ENCODE measurements at regions not wholly inside any gene's neighbourhood (a gene's known extent, or its start where the extent isn't known, plus 50 kb on each side); places are given as distances from the start of the nearest gene placed in this dataset.

DNA sequence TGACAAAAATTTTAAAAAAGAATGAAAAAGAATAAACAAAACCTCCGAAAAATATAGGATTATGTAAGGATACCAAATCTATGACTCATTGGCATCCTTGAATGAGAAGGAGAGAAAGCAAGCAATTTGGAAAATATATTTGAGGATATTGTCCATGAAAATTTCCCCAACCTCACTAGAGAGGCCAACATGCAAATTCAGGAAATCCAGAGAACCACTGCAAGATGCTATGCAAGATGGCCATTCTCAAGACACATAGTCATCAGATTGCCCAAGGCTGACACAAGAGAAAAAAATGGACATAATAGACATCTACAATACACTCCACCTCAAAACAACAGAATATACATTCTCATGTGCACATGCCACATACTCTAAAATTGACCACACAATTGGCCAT, 135.9 kb upstream of the SPANXB1 start:
- in situ Hi-C loops (cut with HindIII; ENCODE audit: low pct_unique_long_range_greater_than_20kb, low sequenced_read_pairs) (no loop called here), intact Hi-C loops (cut with micrococcal nuclease; ENCODE audit: unreplicated experiment) (no loop called here)
- TF ChIP-seq, protein P1, sequence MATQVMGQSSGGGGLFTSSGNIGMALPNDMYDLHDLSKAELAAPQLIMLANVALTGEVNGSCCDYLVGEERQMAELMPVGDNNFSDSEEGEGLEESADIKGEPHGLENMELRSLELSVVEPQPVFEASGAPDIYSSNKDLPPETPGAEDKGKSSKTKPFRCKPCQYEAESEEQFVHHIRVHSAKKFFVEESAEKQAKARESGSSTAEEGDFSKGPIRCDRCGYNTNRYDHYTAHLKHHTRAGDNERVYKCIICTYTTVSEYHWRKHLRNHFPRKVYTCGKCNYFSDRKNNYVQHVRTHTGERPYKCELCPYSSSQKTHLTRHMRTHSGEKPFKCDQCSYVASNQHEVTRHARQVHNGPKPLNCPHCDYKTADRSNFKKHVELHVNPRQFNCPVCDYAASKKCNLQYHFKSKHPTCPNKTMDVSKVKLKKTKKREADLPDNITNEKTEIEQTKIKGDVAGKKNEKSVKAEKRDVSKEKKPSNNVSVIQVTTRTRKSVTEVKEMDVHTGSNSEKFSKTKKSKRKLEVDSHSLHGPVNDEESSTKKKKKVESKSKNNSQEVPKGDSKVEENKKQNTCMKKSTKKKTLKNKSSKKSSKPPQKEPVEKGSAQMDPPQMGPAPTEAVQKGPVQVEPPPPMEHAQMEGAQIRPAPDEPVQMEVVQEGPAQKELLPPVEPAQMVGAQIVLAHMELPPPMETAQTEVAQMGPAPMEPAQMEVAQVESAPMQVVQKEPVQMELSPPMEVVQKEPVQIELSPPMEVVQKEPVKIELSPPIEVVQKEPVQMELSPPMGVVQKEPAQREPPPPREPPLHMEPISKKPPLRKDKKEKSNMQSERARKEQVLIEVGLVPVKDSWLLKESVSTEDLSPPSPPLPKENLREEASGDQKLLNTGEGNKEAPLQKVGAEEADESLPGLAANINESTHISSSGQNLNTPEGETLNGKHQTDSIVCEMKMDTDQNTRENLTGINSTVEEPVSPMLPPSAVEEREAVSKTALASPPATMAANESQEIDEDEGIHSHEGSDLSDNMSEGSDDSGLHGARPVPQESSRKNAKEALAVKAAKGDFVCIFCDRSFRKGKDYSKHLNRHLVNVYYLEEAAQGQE (IDR thresholded peaks at IDR 0.05; ENCODE audit: insufficient read depth in 1 of 2, low read depth in 2 of 2, low read length in 1 of 2), result no peak
- TF ChIP-seq TCF7L2 (IDR thresholded peaks at IDR 0.05; ENCODE audit: low read depth, low read length) (no peak), SIN3A (IDR thresholded peaks at IDR 0.05; ENCODE audit: borderline replicate concordance, insufficient read depth, low read depth, low read length) (no peak), POLR2AphosphoS5 (IDR thresholded peaks at IDR 0.05; ENCODE audit: low read depth, low read length) (no peak)
- TF ChIP-seq, protein P2, sequence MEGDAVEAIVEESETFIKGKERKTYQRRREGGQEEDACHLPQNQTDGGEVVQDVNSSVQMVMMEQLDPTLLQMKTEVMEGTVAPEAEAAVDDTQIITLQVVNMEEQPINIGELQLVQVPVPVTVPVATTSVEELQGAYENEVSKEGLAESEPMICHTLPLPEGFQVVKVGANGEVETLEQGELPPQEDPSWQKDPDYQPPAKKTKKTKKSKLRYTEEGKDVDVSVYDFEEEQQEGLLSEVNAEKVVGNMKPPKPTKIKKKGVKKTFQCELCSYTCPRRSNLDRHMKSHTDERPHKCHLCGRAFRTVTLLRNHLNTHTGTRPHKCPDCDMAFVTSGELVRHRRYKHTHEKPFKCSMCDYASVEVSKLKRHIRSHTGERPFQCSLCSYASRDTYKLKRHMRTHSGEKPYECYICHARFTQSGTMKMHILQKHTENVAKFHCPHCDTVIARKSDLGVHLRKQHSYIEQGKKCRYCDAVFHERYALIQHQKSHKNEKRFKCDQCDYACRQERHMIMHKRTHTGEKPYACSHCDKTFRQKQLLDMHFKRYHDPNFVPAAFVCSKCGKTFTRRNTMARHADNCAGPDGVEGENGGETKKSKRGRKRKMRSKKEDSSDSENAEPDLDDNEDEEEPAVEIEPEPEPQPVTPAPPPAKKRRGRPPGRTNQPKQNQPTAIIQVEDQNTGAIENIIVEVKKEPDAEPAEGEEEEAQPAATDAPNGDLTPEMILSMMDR (IDR thresholded peaks at IDR 0.05), result no peak
- Histone ChIP-seq H3K4me3 (ENCODE audit: low read depth in 2 of 2, low read length in 2 of 2) (no peak overlapping the region), H3K27ac (ENCODE audit: low read length) (no peak overlapping the region), H3K36me3 (ENCODE audit: control insufficient read depth, insufficient read depth, low read length) (no peaks in the 10 kb centered on the region), H3K4me1 (ENCODE audit: control insufficient read depth, insufficient read depth, low read length) (no peaks in the 10 kb centered on the region), H3K9me3 (ENCODE audit: control insufficient read depth, insufficient read depth, low read depth, low read length) (no peaks in the 10 kb centered on the region), H3K27me3 (ENCODE audit: control insufficient read depth, insufficient read depth, low read length) (no peaks in the 10 kb centered on the region)
- DNase-seq (ENCODE audit: low read depth, low spot score) (no peak), ATAC-seq (no peak)
- CTCF ChIA-PET, result no interaction called here
- POLR2A ChIA-PET, result no interaction called here
- no TSS peak for BruUV-seq (replicated peaks)

DNA sequence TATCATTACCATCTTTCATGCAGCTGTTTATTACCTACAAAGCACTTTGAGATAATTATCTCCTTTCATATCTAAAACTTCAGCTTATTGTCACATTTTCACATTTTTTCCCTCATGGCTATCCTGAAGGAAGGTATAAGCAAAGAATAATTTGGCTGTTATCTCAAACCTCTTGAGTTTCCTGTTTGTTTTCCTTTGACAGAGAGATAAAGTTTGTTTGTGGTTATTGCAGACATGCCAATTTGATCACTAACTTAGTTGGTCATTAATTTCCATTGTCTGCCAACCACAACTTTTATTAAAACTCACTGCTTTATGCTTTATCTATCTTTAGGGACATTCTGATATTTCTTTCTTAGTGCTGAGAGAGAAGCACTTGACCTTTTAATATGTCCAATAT, 89.8 kb upstream of the SPANXB1 start:
- Histone ChIP-seq H3K27ac (ENCODE audit: low read length) (no peak overlapping the region), H3K27me3 (ENCODE audit: control insufficient read depth, insufficient read depth, low read length) (no peaks in the 10 kb centered on the region), H3K9me3 (ENCODE audit: control insufficient read depth, insufficient read depth, low read depth, low read length) (no peaks in the 10 kb centered on the region), H3K4me1 (ENCODE audit: control insufficient read depth, insufficient read depth, low read length) (no peaks in the 10 kb centered on the region), H3K4me3 (ENCODE audit: low read depth in 2 of 2, low read length in 2 of 2) (no peak overlapping the region), H3K36me3 (ENCODE audit: control insufficient read depth, insufficient read depth, low read length) (no peaks in the 10 kb centered on the region)
- DNase-seq (ENCODE audit: low read depth, low spot score) (no peak), ATAC-seq (no peak)
- no TSS peak for BruUV-seq (replicated peaks)
- POLR2A ChIA-PET, result no interaction called here
- intact Hi-C loops (cut with micrococcal nuclease; ENCODE audit: unreplicated experiment), result no loop called here
- CTCF ChIA-PET, result no interaction called here
- TF ChIP-seq TCF7L2 (IDR thresholded peaks at IDR 0.05; ENCODE audit: low read depth, low read length) (no peak), POLR2AphosphoS5 (IDR thresholded peaks at IDR 0.05; ENCODE audit: low read depth, low read length) (no peak), SIN3A (IDR thresholded peaks at IDR 0.05; ENCODE audit: borderline replicate concordance, insufficient read depth, low read depth, low read length) (no peak)
- TF ChIP-seq, protein P1 (IDR thresholded peaks at IDR 0.05; ENCODE audit: insufficient read depth in 1 of 2, low read depth in 2 of 2, low read length in 1 of 2), result no peak
- TF ChIP-seq, protein P2 (IDR thresholded peaks at IDR 0.05), result no peak
- in situ Hi-C loops (cut with HindIII; ENCODE audit: low pct_unique_long_range_greater_than_20kb, low sequenced_read_pairs), result no loop called here
